Epithelial cell of proximal tubule (primary cell): ENCODE measurements at regions not wholly inside any gene's neighbourhood (a gene's known extent, or its start where the extent isn't known, plus 50 kb on each side); places are given as distances from the start of the nearest gene placed in this dataset.

Experiments used
- DNase-seq: peaks from one replicate; pipeline ENCODE4 v3.0.0-alpha.2; 2011; ENCODE audit warnings: low read depth
- H3K4me3 ChIP-seq: 2 replicates; pipeline ENCODE4 v1.5.1; 2011; ENCODE audit warnings: low read depth, mild to moderate bottlenecking, low read length
- CTCF ChIP-seq: conservative IDR thresholded peaks from 2 replicates; pipeline ENCODE4 v1.5.1; 2012; ENCODE audit warnings: low read depth, mild to moderate bottlenecking, low read length

- no peak for TF ChIP-seq CTCF
- no peak for DNase-seq
- no peak overlapping the region for H3K4me3 ChIP-seq
Observed at GRCh38 chr22:27131346-27131745, 474.0 kb downstream of the MIAT start.

GRCh38 chr22:27132400-27132799 is 475.0 kb downstream of the MIAT start:
- DNase-seq: no peak
- H3K4me3 ChIP-seq: no peak overlapping the region
- no peak for TF ChIP-seq CTCF

- no peak for DNase-seq
- no peak overlapping the region for H3K4me3 ChIP-seq
- no peak for TF ChIP-seq CTCF
Observed at GRCh38 chr22:27133019-27133431, 475.6 kb downstream of the MIAT start.

GRCh38 chr22:27133681-27134314 is 476.4 kb downstream of the MIAT start:
- H3K4me3 ChIP-seq: no peak overlapping the region
- no peak for DNase-seq

GRCh38 chr22:27134315-27134701 is 476.9 kb downstream of the MIAT start:
- TF ChIP-seq CTCF: no peak
- DNase-seq: no peak
- H3K4me3 ChIP-seq: no peak overlapping the region

More at GRCh38 chr22:27133681-27134314, 476.4 kb downstream of the MIAT start:
- no peak for TF ChIP-seq CTCF

- H3K4me3 ChIP-seq: no peak overlapping the region
- DNase-seq: no peak
- no peak for TF ChIP-seq CTCF
Observed at GRCh38 chr22:27135031-27135981, 477.9 kb downstream of the MIAT start.
